ENCODE measurements at regions not wholly inside any gene's neighbourhood (a gene's known extent, or its start where the extent isn't known, plus 50 kb on each side); places are given as distances from the start of the nearest gene placed in this dataset.

GRCh38 chr9:89972535-89972934, 367.7 kb downstream of the GADD45G start:
- TF ChIP-seq KLF16 (tag by site-specific recombination; IDR thresholded peaks at IDR 0.05) (no peak), ZNF48 (tag by site-specific recombination; IDR thresholded peaks at IDR 0.05) (no peak), ZNF664 (tag by site-specific recombination; IDR thresholded peaks at IDR 0.05) (no peak), ZNF2 (tag by site-specific recombination; IDR thresholded peaks at IDR 0.05) (no peak), GFI1B (tag by site-specific recombination; IDR thresholded peaks at IDR 0.05) (no peak), ZFHX2 (tag by site-specific recombination; conservative IDR thresholded peaks at IDR 0.05) (no peak), YY2 (tag by site-specific recombination; IDR thresholded peaks at IDR 0.05) (no peak)
- TF ChIP-seq, protein P1, sequence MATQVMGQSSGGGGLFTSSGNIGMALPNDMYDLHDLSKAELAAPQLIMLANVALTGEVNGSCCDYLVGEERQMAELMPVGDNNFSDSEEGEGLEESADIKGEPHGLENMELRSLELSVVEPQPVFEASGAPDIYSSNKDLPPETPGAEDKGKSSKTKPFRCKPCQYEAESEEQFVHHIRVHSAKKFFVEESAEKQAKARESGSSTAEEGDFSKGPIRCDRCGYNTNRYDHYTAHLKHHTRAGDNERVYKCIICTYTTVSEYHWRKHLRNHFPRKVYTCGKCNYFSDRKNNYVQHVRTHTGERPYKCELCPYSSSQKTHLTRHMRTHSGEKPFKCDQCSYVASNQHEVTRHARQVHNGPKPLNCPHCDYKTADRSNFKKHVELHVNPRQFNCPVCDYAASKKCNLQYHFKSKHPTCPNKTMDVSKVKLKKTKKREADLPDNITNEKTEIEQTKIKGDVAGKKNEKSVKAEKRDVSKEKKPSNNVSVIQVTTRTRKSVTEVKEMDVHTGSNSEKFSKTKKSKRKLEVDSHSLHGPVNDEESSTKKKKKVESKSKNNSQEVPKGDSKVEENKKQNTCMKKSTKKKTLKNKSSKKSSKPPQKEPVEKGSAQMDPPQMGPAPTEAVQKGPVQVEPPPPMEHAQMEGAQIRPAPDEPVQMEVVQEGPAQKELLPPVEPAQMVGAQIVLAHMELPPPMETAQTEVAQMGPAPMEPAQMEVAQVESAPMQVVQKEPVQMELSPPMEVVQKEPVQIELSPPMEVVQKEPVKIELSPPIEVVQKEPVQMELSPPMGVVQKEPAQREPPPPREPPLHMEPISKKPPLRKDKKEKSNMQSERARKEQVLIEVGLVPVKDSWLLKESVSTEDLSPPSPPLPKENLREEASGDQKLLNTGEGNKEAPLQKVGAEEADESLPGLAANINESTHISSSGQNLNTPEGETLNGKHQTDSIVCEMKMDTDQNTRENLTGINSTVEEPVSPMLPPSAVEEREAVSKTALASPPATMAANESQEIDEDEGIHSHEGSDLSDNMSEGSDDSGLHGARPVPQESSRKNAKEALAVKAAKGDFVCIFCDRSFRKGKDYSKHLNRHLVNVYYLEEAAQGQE (tag by site-specific recombination; IDR thresholded peaks at IDR 0.05) = no peak
- no peaks in the 10 kb centered on the region for H3K9me3 ChIP-seq (ENCODE audit: control insufficient read depth, insufficient read depth, low read depth, low read length)
- H3K4me3 ChIP-seq (ENCODE audit: low read depth, low read length) = no peak overlapping the region
- no peaks in the 10 kb centered on the region for H3K36me3 ChIP-seq (ENCODE audit: control insufficient read depth in 2 of 2, insufficient read depth in 1 of 2, low read length in 2 of 2)
- POLR2A ChIA-PET = no interaction called here
- CTCF ChIA-PET = no interaction called here
- no peaks in the 10 kb centered on the region for H3K4me1 ChIP-seq (ENCODE audit: control insufficient read depth, insufficient read depth, low read length)
- H3K27ac ChIP-seq (ENCODE audit: extremely low read depth, low read depth, low read length) = no peak overlapping the region

GRCh38 chr9:89974582-89974981, 369.8 kb downstream of the GADD45G start:
- TF ChIP-seq GFI1B (tag by site-specific recombination; IDR thresholded peaks at IDR 0.05) (no peak), KLF16 (tag by site-specific recombination; IDR thresholded peaks at IDR 0.05) (no peak), ZBTB48 (tag by site-specific recombination; IDR thresholded peaks at IDR 0.05) (no peak), ZNF433 (tag by site-specific recombination; IDR thresholded peaks at IDR 0.05; ENCODE audit: low read depth) (no peak)

GRCh38 chr9:89975024-89975423, 370.2 kb downstream of the GADD45G start:
- TF ChIP-seq ZNF629 (tag by site-specific recombination; IDR thresholded peaks at IDR 0.05) = no peak
- no peak for TF ChIP-seq HOXA7 (CRISPR knock-in tag; IDR thresholded peaks at IDR 0.05; ENCODE audit: borderline replicate concordance)
- no peak for TF ChIP-seq ZNF280D (tag by site-specific recombination; IDR thresholded peaks at IDR 0.05)
- no peak for TF ChIP-seq ZNF792 (tag by site-specific recombination; IDR thresholded peaks at IDR 0.05)
- no peak for TF ChIP-seq SP2 (tag by site-specific recombination; IDR thresholded peaks at IDR 0.05)
- TF ChIP-seq YY1 (tag by site-specific recombination; IDR thresholded peaks at IDR 0.05) = no peak
- no peak for TF ChIP-seq GLI4 (tag by site-specific recombination; IDR thresholded peaks at IDR 0.05)
- no peak for TF ChIP-seq ZFP37 (tag by site-specific recombination; IDR thresholded peaks at IDR 0.05)
- TF ChIP-seq, protein P2, sequence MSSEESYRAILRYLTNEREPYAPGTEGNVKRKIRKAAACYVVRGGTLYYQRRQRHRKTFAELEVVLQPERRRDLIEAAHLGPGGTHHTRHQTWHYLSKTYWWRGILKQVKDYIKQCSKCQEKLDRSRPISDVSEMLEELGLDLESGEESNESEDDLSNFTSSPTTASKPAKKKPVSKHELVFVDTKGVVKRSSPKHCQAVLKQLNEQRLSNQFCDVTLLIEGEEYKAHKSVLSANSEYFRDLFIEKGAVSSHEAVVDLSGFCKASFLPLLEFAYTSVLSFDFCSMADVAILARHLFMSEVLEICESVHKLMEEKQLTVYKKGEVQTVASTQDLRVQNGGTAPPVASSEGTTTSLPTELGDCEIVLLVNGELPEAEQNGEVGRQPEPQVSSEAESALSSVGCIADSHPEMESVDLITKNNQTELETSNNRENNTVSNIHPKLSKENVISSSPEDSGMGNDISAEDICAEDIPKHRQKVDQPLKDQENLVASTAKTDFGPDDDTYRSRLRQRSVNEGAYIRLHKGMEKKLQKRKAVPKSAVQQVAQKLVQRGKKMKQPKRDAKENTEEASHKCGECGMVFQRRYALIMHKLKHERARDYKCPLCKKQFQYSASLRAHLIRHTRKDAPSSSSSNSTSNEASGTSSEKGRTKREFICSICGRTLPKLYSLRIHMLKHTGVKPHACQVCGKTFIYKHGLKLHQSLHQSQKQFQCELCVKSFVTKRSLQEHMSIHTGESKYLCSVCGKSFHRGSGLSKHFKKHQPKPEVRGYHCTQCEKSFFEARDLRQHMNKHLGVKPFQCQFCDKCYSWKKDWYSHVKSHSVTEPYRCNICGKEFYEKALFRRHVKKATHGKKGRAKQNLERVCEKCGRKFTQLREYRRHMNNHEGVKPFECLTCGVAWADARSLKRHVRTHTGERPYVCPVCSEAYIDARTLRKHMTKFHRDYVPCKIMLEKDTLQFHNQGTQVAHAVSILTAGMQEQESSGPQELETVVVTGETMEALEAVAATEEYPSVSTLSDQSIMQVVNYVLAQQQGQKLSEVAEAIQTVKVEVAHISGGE (tag by site-specific recombination; conservative IDR thresholded peaks at IDR 0.05; ENCODE audit: low read depth) = no peak
- no peak for TF ChIP-seq ZNF133 (tag by site-specific recombination; IDR thresholded peaks at IDR 0.05)
- CTCF ChIA-PET = interaction anchor here (0.6 to 0.8 kb wide), 2 partner anchors 382 to 504 kb away, joined by 3 read pairs; no protein-coding TSS in a partner anchor
- no peaks in the 10 kb centered on the region for H3K9me3 ChIP-seq (ENCODE audit: control insufficient read depth, insufficient read depth, low read depth, low read length)

More at GRCh38 chr9:89974582-89974981, 369.8 kb downstream of the GADD45G start:
- Histone ChIP-seq H3K36me3 (ENCODE audit: control insufficient read depth in 2 of 2, insufficient read depth in 1 of 2, low read length in 2 of 2) (no peaks in the 10 kb centered on the region), H3K4me3 (ENCODE audit: low read depth, low read length) (no peak overlapping the region), H3K9me3 (ENCODE audit: control insufficient read depth, insufficient read depth, low read depth, low read length) (no peaks in the 10 kb centered on the region), H3K4me1 (ENCODE audit: control insufficient read depth, insufficient read depth, low read length) (no peaks in the 10 kb centered on the region), H3K27ac (ENCODE audit: extremely low read depth, low read depth, low read length) (no peak overlapping the region)
- ChIA-PET CTCF (no interaction called here), POLR2A (no interaction called here)

More at GRCh38 chr9:89975024-89975423, 370.2 kb downstream of the GADD45G start:
- no peaks in the 10 kb centered on the region for H3K36me3 ChIP-seq (ENCODE audit: control insufficient read depth in 2 of 2, insufficient read depth in 1 of 2, low read length in 2 of 2)
- H3K4me3 ChIP-seq (ENCODE audit: low read depth, low read length) = no peak overlapping the region
- POLR2A ChIA-PET = no interaction called here
- no peak overlapping the region for H3K27ac ChIP-seq (ENCODE audit: extremely low read depth, low read depth, low read length)
- H3K4me1 ChIP-seq (ENCODE audit: control insufficient read depth, insufficient read depth, low read length) = no peaks in the 10 kb centered on the region
